ENCODE measurements at regions not wholly inside any gene's neighbourhood (a gene's known extent, or its start where the extent isn't known, plus 50 kb on each side); places are given as distances from the start of the nearest gene placed in this dataset.

GRCh38 chr5:23269981-23270380 lies 237.4 kb upstream of the PRDM9 start:
- Histone ChIP-seq H3K4me3 (no peak overlapping the region), H3K36me3 (no peaks in the 10 kb centered on the region), H3K27me3 (no peaks in the 10 kb centered on the region), H3K4me1 (no peaks in the 10 kb centered on the region), H3K9me3 (no peaks in the 10 kb centered on the region), H3K27ac (no peak overlapping the region)
- no peak for DNase-seq (ENCODE audit: low spot score in 2 of 2)
- no peak for TF ChIP-seq POLR2A (IDR thresholded peaks at IDR 0.05)
- TF ChIP-seq CTCF (IDR thresholded peaks at IDR 0.05) = no peak
- no peak for TF ChIP-seq POLR2AphosphoS5 (IDR thresholded peaks at IDR 0.05)
- intact Hi-C loops (cut with DNase I; ENCODE audit: low total_unique reads) = no loop called here

- Histone ChIP-seq H3K27me3 (no peaks in the 10 kb centered on the region), H3K4me3 (no peak overlapping the region), H3K4me1 (no peaks in the 10 kb centered on the region), H3K9me3 (no peaks in the 10 kb centered on the region), H3K36me3 (no peaks in the 10 kb centered on the region), H3K27ac (no peak overlapping the region)
- intact Hi-C loops (cut with DNase I; ENCODE audit: low total_unique reads) = no loop called here
- DNase-seq (ENCODE audit: low spot score in 2 of 2) = no peak
- no peak for TF ChIP-seq CTCF (IDR thresholded peaks at IDR 0.05)
- TF ChIP-seq POLR2A (IDR thresholded peaks at IDR 0.05) = no peak
- TF ChIP-seq POLR2AphosphoS5 (IDR thresholded peaks at IDR 0.05) = no peak
Measured at GRCh38 chr5:23268136-23268535, 239.3 kb upstream of the PRDM9 start.

GRCh38 chr5:23260621-23261020 lies 246.8 kb upstream of the PRDM9 start:
- no peak overlapping the region for H3K4me3 ChIP-seq
- DNase-seq (ENCODE audit: low spot score in 2 of 2) = no peak
- no peaks in the 10 kb centered on the region for H3K9me3 ChIP-seq
- H3K27me3 ChIP-seq = no peaks in the 10 kb centered on the region
- H3K36me3 ChIP-seq = no peaks in the 10 kb centered on the region
- intact Hi-C loops (cut with DNase I; ENCODE audit: low total_unique reads) = no loop called here
- no peak for TF ChIP-seq POLR2A (IDR thresholded peaks at IDR 0.05)
- TF ChIP-seq POLR2AphosphoS5 (IDR thresholded peaks at IDR 0.05) = no peak
- TF ChIP-seq CTCF (IDR thresholded peaks at IDR 0.05) = no peak
- H3K27ac ChIP-seq = no peak overlapping the region
- H3K4me1 ChIP-seq = no peaks in the 10 kb centered on the region

- H3K9me3 ChIP-seq = no peaks in the 10 kb centered on the region
- no peaks in the 10 kb centered on the region for H3K27me3 ChIP-seq
- no peak for DNase-seq (ENCODE audit: low spot score in 2 of 2)
- H3K36me3 ChIP-seq = no peaks in the 10 kb centered on the region
- H3K27ac ChIP-seq = no peak overlapping the region
- no peaks in the 10 kb centered on the region for H3K4me1 ChIP-seq
- no peak overlapping the region for H3K4me3 ChIP-seq
- TF ChIP-seq CTCF (IDR thresholded peaks at IDR 0.05) (no peak), POLR2A (IDR thresholded peaks at IDR 0.05) (no peak), POLR2AphosphoS5 (IDR thresholded peaks at IDR 0.05) (no peak)
- intact Hi-C loops (cut with DNase I; ENCODE audit: low total_unique reads) = no loop called here
Measured at GRCh38 chr5:23257656-23258055, 249.8 kb upstream of the PRDM9 start.

- no peak for DNase-seq (ENCODE audit: low spot score in 2 of 2)
- no peak for TF ChIP-seq POLR2AphosphoS5 (IDR thresholded peaks at IDR 0.05)
- TF ChIP-seq CTCF (IDR thresholded peaks at IDR 0.05) = no peak
- no peak for TF ChIP-seq POLR2A (IDR thresholded peaks at IDR 0.05)
- Histone ChIP-seq H3K4me1 (no peaks in the 10 kb centered on the region), H3K27ac (no peak overlapping the region), H3K9me3 (no peaks in the 10 kb centered on the region), H3K36me3 (no peaks in the 10 kb centered on the region), H3K27me3 (no peaks in the 10 kb centered on the region), H3K4me3 (no peak overlapping the region)
- intact Hi-C loops (cut with DNase I; ENCODE audit: low total_unique reads) = no loop called here
Measured at GRCh38 chr5:23253621-23254198, 253.7 kb upstream of the PRDM9 start.
